Nephron (organoid): ENCODE measurements at regions not wholly inside any gene's neighbourhood (a gene's known extent, or its start where the extent isn't known, plus 50 kb on each side); places are given as distances from the start of the nearest gene placed in this dataset.

ENCODE experiments used
- H3K27ac Mint-ChIP-seq, 3 experiments: 2 replicates each; pipeline ENCODE4 v1.8.0; 2020; ENCODE audit warnings: mixed read lengths in 3 of 3, mild to moderate bottlenecking in 2 of 3, moderate library complexity in 1 of 3
- H3K27me3 Mint-ChIP-seq: 2 replicates; pipeline ENCODE4 v1.8.0; 2021; ENCODE audit warnings: low read depth, mild to moderate bottlenecking, moderate library complexity, mixed read lengths
- H3K36me3 Mint-ChIP-seq: 2 replicates; pipeline ENCODE4 v1.8.0; 2020; ENCODE audit warnings: low read depth, mixed read lengths
- H3K4me1 Mint-ChIP-seq: 2 replicates; pipeline ENCODE4 v1.8.0; 2020; ENCODE audit warnings: mixed read lengths
- H3K4me3 Mint-ChIP-seq, 3 experiments: 2 replicates each; pipeline ENCODE4 v1.8.0; 2020; ENCODE audit warnings: mild to moderate bottlenecking in 3 of 3, mixed read lengths in 3 of 3, moderate library complexity in 2 of 3
- H3K9me3 Mint-ChIP-seq: 2 replicates; pipeline ENCODE4 v1.8.0; 2020; ENCODE audit warnings: mixed read lengths
- CTCF ChIP-seq, 3 experiments: fragments of 200-600 bp; sonication (generic); IDR thresholded peaks; one replicate each; pipeline ENCODE4 v1.5.0; 2021; ENCODE audit warnings: antibody characterized with exemption in 3 of 3; ENCODE audit not compliant: unreplicated experiment in 3 of 3

GRCh38 chr1:228882771-228883450 lies 147.6 kb downstream of the RHOU start:
- Mint-ChIP-seq H3K27me3 (peaks cover 4% of the 10 kb centered on the region), H3K4me1 (peaks cover 3% of the 10 kb centered on the region), H3K27ac (no peak overlapping the region), H3K9me3 (peaks cover 7% of the 10 kb centered on the region), H3K36me3 (no peaks in the 10 kb centered on the region), H3K4me3 (no peak overlapping the region)
- TF ChIP-seq CTCF (IDR thresholded peaks at IDR 0.05; ENCODE audit: unreplicated experiment in 3 of 3), result no peak

GRCh38 chr1:228883535-228883934 lies 148.3 kb downstream of the RHOU start:
- H3K27ac Mint-ChIP-seq, result no peak overlapping the region
- peaks cover 3% of the 10 kb centered on the region for H3K27me3 Mint-ChIP-seq
- no peak overlapping the region for H3K4me3 Mint-ChIP-seq
- H3K36me3 Mint-ChIP-seq, result no peaks in the 10 kb centered on the region
- no peak for TF ChIP-seq CTCF (IDR thresholded peaks at IDR 0.05; ENCODE audit: unreplicated experiment in 3 of 3)
- peaks cover 7% of the 10 kb centered on the region for H3K9me3 Mint-ChIP-seq
- no peaks in the 10 kb centered on the region for H3K4me1 Mint-ChIP-seq

- H3K27ac Mint-ChIP-seq, result no peak overlapping the region
- no peaks in the 10 kb centered on the region for H3K36me3 Mint-ChIP-seq
- H3K4me1 Mint-ChIP-seq, result no peaks in the 10 kb centered on the region
- H3K4me3 Mint-ChIP-seq, result no peak overlapping the region
- no peaks in the 10 kb centered on the region for H3K27me3 Mint-ChIP-seq
- TF ChIP-seq CTCF (IDR thresholded peaks at IDR 0.05; ENCODE audit: unreplicated experiment in 3 of 3), result no peak
- peaks cover 7% of the 10 kb centered on the region for H3K9me3 Mint-ChIP-seq
Measured at GRCh38 chr1:228884196-228884595, 148.9 kb downstream of the RHOU start.

- no peak for TF ChIP-seq CTCF (IDR thresholded peaks at IDR 0.05; ENCODE audit: unreplicated experiment in 3 of 3)
- Mint-ChIP-seq H3K36me3 (no peaks in the 10 kb centered on the region), H3K27me3 (no peaks in the 10 kb centered on the region), H3K4me3 (no peak overlapping the region), H3K9me3 (peaks cover 11% of the 10 kb centered on the region), H3K4me1 (no peaks in the 10 kb centered on the region), H3K27ac (no peak overlapping the region)
Measured at GRCh38 chr1:228884615-228885566, 149.6 kb downstream of the RHOU start.

- H3K27me3 Mint-ChIP-seq, result peaks cover 4% of the 10 kb centered on the region
- peaks cover 6% of the 10 kb centered on the region for H3K4me1 Mint-ChIP-seq
- H3K4me3 Mint-ChIP-seq, result no peak overlapping the region
- H3K9me3 Mint-ChIP-seq, result peaks cover 19% of the 10 kb centered on the region
- no peak for TF ChIP-seq CTCF (IDR thresholded peaks at IDR 0.05; ENCODE audit: unreplicated experiment in 3 of 3)
- H3K36me3 Mint-ChIP-seq, result no peaks in the 10 kb centered on the region
- H3K27ac Mint-ChIP-seq, result no peak overlapping the region
Measured at GRCh38 chr1:228885845-228886244, 150.6 kb downstream of the RHOU start.
